ENCODE measurements at regions not wholly inside any gene's neighbourhood (a gene's known extent, or its start where the extent isn't known, plus 50 kb on each side); places are given as distances from the start of the nearest gene placed in this dataset.

DNA sequence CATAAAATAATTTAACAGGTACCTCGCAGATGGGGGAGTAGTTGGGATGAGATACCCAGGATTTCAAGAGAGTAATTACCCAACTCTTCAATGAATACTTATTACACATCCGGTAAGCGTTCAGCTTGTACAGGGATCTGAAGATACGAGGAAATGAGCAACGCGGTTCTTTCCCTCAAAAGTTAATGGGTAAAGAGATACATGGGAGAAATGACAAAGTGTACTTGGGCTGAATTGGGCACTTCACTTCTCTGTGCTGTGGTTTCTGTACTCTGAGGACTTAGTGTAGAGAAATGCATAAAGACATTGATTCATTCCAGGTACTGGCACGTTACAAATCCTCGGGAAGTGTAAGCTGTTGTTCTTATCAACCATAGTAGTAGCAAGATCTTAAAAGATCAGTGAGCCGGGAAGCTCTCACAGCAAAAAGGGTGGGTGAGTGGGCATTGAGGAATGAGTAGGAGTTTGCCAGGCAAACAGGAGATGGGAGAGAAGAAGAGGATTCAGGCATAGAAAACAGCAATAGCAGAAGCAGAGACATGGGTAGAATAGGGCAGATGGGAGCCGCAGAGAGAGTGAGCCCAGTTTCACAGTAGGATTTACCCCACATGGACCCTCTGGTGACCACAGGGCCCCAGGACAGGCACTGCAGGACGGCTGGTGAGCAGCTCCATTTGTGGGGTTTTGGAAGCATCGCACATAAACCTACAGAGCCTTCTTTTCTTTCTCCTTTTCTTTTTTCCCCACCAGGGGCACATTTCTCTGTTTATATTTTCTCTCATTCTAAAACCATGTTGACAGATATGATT is 304.3 kb upstream of the PITRM1 start:
- H3K9me3 Mint-ChIP-seq = no peaks in the 10 kb centered on the region
- H3K27me3 Mint-ChIP-seq (ENCODE audit: low read depth) = peaks cover 39% of the 10 kb centered on the region
- H3K27ac Mint-ChIP-seq = no peak overlapping the region
- H3K4me1 Mint-ChIP-seq (ENCODE audit: low read depth) = peaks cover 20% of the 10 kb centered on the region
- H3K4me3 Mint-ChIP-seq = no peak overlapping the region
- H3K36me3 Mint-ChIP-seq (ENCODE audit: low read depth) = no peaks in the 10 kb centered on the region

- Mint-ChIP-seq H3K4me1 (ENCODE audit: low read depth) (peaks cover 24% of the 10 kb centered on the region), H3K4me3 (no peak overlapping the region), H3K27me3 (ENCODE audit: low read depth) (peaks cover 35% of the 10 kb centered on the region), H3K9me3 (no peaks in the 10 kb centered on the region), H3K27ac (no peak overlapping the region), H3K36me3 (ENCODE audit: low read depth) (no peaks in the 10 kb centered on the region)
These were observed 303.6 kb upstream of the PITRM1 start for GRCh38 chr10:3476186-3476585.

DNA sequence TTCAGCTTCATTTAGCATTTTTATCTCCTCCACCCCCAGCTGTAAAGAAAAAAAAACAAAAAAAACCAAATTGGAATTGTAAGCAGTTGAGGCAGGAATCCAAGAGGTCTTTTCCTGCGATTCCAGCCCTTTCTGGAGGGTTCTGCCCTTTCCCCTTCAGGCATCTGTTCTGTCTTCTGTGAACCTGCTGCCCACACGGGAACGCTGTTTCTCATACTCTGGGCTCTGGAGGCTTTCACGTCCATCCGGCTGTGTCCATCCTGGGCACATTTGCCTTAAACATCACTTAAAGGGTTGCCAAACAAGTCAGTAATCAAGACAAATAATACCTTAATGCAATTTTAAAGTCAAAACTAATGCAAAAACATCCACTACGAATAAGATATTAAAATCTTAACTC is 302.8 kb upstream of the PITRM1 start:
- Mint-ChIP-seq H3K4me1 (ENCODE audit: low read depth) (peaks cover 26% of the 10 kb centered on the region), H3K9me3 (no peaks in the 10 kb centered on the region), H3K4me3 (no peak overlapping the region), H3K27ac (no peak overlapping the region), H3K36me3 (ENCODE audit: low read depth) (no peaks in the 10 kb centered on the region), H3K27me3 (ENCODE audit: low read depth) (peaks cover 35% of the 10 kb centered on the region)

DNA sequence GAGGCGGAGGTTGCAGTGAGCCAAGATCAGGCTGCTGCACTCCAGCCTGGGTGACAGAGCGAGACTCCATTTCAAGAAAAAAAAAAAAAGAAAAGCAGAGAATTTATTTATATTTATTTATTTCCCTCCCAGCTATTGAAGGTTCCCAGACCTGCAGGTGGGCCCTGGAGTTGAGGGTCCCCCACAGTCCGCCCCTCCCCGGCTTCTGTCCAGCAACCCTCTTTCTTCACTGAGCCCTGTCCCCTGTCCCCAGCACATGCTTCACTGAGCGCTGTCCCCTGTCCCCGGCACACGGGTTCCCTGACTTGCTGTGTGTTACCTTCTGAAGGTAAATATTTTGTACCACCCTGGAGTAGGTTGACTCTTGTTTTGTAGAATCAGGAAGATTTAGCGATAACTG is 301.7 kb upstream of the PITRM1 start:
- peaks cover 35% of the 10 kb centered on the region for H3K27me3 Mint-ChIP-seq (ENCODE audit: low read depth)
- no peaks in the 10 kb centered on the region for H3K9me3 Mint-ChIP-seq
- peaks cover 34% of the 10 kb centered on the region for H3K4me1 Mint-ChIP-seq (ENCODE audit: low read depth)
- no peak overlapping the region for H3K27ac Mint-ChIP-seq
- no peak overlapping the region for H3K4me3 Mint-ChIP-seq
- no peaks in the 10 kb centered on the region for H3K36me3 Mint-ChIP-seq (ENCODE audit: low read depth)

GRCh38 chr10:3473271-3473670 is 300.7 kb upstream of the PITRM1 start:
- no peak overlapping the region for H3K27ac Mint-ChIP-seq
- H3K4me3 Mint-ChIP-seq = no peak overlapping the region
- no peaks in the 10 kb centered on the region for H3K36me3 Mint-ChIP-seq (ENCODE audit: low read depth)
- peaks cover 44% of the 10 kb centered on the region for H3K4me1 Mint-ChIP-seq (ENCODE audit: low read depth)
- H3K9me3 Mint-ChIP-seq = no peaks in the 10 kb centered on the region
- peaks cover 35% of the 10 kb centered on the region for H3K27me3 Mint-ChIP-seq (ENCODE audit: low read depth)

GRCh38 chr10:3472287-3473051 is 299.9 kb upstream of the PITRM1 start:
- H3K4me3 Mint-ChIP-seq = peak overlapping the region; percentile 29
- peaks cover 35% of the 10 kb centered on the region for H3K27me3 Mint-ChIP-seq (ENCODE audit: low read depth)
- no peaks in the 10 kb centered on the region for H3K9me3 Mint-ChIP-seq
- H3K4me1 Mint-ChIP-seq (ENCODE audit: low read depth) = peaks cover 48% of the 10 kb centered on the region
- H3K36me3 Mint-ChIP-seq (ENCODE audit: low read depth) = no peaks in the 10 kb centered on the region
- peak overlapping the region; percentile 41 for H3K27ac Mint-ChIP-seq

GRCh38 chr10:3471927-3472286 is 299.3 kb upstream of the PITRM1 start:
- Mint-ChIP-seq H3K27me3 (ENCODE audit: low read depth) (peaks cover 30% of the 10 kb centered on the region), H3K36me3 (ENCODE audit: low read depth) (no peaks in the 10 kb centered on the region), H3K4me3 (peak overlapping the region; percentile 29), H3K9me3 (no peaks in the 10 kb centered on the region), H3K4me1 (ENCODE audit: low read depth) (peaks cover 53% of the 10 kb centered on the region), H3K27ac (peak overlapping the region; percentile 41)

DNA sequence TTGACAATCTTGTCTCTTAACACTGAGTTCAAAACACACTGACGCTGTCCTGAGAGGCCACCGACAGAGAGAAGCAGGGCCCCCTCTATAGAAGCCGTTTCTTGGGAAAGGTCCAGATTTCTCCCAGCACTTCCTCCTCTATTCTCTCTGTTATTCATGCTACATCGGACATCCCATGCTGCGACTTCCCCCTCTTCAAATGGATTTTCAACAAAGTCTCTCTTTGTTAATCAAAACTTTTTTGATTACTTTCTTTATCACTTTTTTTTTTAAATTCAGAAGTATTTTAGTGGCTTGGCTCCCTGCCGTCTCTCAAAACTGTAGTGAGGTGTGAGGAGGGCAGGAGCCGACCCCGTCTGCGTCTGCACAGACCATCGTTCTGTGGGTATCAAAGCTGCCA is 298.9 kb upstream of the PITRM1 start:
- H3K27me3 Mint-ChIP-seq (ENCODE audit: low read depth) = peaks cover 26% of the 10 kb centered on the region
- no peaks in the 10 kb centered on the region for H3K9me3 Mint-ChIP-seq
- no peak overlapping the region for H3K27ac Mint-ChIP-seq
- H3K4me3 Mint-ChIP-seq = no peak overlapping the region
- no peaks in the 10 kb centered on the region for H3K36me3 Mint-ChIP-seq (ENCODE audit: low read depth)
- H3K4me1 Mint-ChIP-seq (ENCODE audit: low read depth) = peaks cover 53% of the 10 kb centered on the region

GRCh38 chr10:3470191-3470590 is 297.6 kb upstream of the PITRM1 start:
- no peak overlapping the region for H3K27ac Mint-ChIP-seq
- peaks cover 13% of the 10 kb centered on the region for H3K27me3 Mint-ChIP-seq (ENCODE audit: low read depth)
- no peak overlapping the region for H3K4me3 Mint-ChIP-seq
- H3K4me1 Mint-ChIP-seq (ENCODE audit: low read depth) = peaks cover 60% of the 10 kb centered on the region
- no peaks in the 10 kb centered on the region for H3K36me3 Mint-ChIP-seq (ENCODE audit: low read depth)
- no peaks in the 10 kb centered on the region for H3K9me3 Mint-ChIP-seq

DNA sequence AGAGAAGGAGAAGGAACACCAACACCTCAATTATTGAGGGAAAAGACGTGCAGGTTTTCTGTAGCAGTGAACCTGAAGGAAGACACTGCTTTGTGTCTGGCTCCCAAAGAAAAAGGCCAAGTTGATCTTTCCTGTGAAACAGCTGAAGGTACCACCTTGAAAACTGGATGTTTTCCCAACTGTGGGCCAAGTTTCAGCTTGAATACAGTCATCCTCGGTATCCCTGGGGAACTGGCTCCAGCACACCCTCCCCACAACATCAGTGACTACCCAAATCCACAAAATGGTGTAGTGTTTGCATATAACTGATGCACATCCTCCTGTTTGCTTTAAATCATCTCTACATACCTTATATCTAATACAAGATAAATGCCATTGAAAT is 297.0 kb upstream of the PITRM1 start:
- H3K27ac Mint-ChIP-seq = no peak overlapping the region
- H3K4me1 Mint-ChIP-seq (ENCODE audit: low read depth) = peaks cover 64% of the 10 kb centered on the region
- no peak overlapping the region for H3K4me3 Mint-ChIP-seq
- H3K36me3 Mint-ChIP-seq (ENCODE audit: low read depth) = peaks cover 1% of the 10 kb centered on the region
- peaks cover 8% of the 10 kb centered on the region for H3K27me3 Mint-ChIP-seq (ENCODE audit: low read depth)
- no peaks in the 10 kb centered on the region for H3K9me3 Mint-ChIP-seq

GRCh38 chr10:3468919-3469638 is 296.5 kb upstream of the PITRM1 start:
- Mint-ChIP-seq H3K27ac (peak overlapping the region; percentile 56), H3K9me3 (no peaks in the 10 kb centered on the region), H3K4me1 (ENCODE audit: low read depth) (peaks cover 64% of the 10 kb centered on the region), H3K27me3 (ENCODE audit: low read depth) (peaks cover 3% of the 10 kb centered on the region), H3K36me3 (ENCODE audit: low read depth) (peaks cover 1% of the 10 kb centered on the region), H3K4me3 (peak overlapping the region; percentile 74)

- H3K36me3 Mint-ChIP-seq (ENCODE audit: low read depth) = peaks cover 1% of the 10 kb centered on the region
- peak overlapping the region; percentile 75 for H3K4me3 Mint-ChIP-seq
- no peaks in the 10 kb centered on the region for H3K27me3 Mint-ChIP-seq (ENCODE audit: low read depth)
- H3K4me1 Mint-ChIP-seq (ENCODE audit: low read depth) = peaks cover 57% of the 10 kb centered on the region
- peak overlapping the region; percentile 73 for H3K27ac Mint-ChIP-seq
- no peaks in the 10 kb centered on the region for H3K9me3 Mint-ChIP-seq
These were observed 294.7 kb upstream of the PITRM1 start for GRCh38 chr10:3467052-3467951.

GRCh38 chr10:3465406-3465891 is 292.9 kb upstream of the PITRM1 start:
- Mint-ChIP-seq H3K27ac (peak overlapping the region; percentile 43), H3K36me3 (ENCODE audit: low read depth) (peaks cover 1% of the 10 kb centered on the region)

More at GRCh38 chr10:3465406-3465891, 292.9 kb upstream of the PITRM1 start:
- Mint-ChIP-seq H3K4me1 (ENCODE audit: low read depth) (peaks cover 47% of the 10 kb centered on the region), H3K4me3 (no peak overlapping the region), H3K9me3 (no peaks in the 10 kb centered on the region), H3K27me3 (ENCODE audit: low read depth) (no peaks in the 10 kb centered on the region)
